ENCODE measurements at regions not wholly inside any gene's neighbourhood (a gene's known extent, or its start where the extent isn't known, plus 50 kb on each side); places are given as distances from the start of the nearest gene placed in this dataset.

DNA sequence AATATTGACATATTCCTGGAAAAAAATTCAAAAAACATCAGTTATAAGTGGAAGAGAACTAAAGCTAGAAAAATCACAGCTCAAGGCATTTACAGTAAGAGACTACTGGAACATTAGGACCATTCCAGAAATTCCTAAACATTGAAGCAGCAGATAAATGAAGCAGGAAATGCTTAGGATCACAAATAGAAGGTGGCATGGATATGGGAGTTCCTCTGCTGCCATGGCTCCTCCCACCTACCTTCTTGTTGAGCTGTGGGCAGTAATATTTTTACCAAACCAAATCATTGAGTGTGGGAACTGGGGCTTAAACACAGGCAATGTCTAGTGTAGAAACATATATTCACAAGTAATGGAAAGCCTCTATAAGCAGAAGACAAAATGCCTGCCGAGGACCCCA, 292.8 kb downstream of the ANKRD7 start:
- Histone ChIP-seq H3K27me3 (no peaks in the 10 kb centered on the region), H3K27ac (no peak overlapping the region), H3K4me1 (no peaks in the 10 kb centered on the region), H3K4me3 (no peak overlapping the region), H3K9me3 (no peaks in the 10 kb centered on the region), H3K36me3 (no peaks in the 10 kb centered on the region)
- no peak for ATAC-seq
- intact Hi-C loops (cut with DNase I), result no loop called here
- no peak for DNase-seq
- TF ChIP-seq, protein P1, sequence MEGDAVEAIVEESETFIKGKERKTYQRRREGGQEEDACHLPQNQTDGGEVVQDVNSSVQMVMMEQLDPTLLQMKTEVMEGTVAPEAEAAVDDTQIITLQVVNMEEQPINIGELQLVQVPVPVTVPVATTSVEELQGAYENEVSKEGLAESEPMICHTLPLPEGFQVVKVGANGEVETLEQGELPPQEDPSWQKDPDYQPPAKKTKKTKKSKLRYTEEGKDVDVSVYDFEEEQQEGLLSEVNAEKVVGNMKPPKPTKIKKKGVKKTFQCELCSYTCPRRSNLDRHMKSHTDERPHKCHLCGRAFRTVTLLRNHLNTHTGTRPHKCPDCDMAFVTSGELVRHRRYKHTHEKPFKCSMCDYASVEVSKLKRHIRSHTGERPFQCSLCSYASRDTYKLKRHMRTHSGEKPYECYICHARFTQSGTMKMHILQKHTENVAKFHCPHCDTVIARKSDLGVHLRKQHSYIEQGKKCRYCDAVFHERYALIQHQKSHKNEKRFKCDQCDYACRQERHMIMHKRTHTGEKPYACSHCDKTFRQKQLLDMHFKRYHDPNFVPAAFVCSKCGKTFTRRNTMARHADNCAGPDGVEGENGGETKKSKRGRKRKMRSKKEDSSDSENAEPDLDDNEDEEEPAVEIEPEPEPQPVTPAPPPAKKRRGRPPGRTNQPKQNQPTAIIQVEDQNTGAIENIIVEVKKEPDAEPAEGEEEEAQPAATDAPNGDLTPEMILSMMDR (IDR thresholded peaks at IDR 0.05), result no peak

DNA sequence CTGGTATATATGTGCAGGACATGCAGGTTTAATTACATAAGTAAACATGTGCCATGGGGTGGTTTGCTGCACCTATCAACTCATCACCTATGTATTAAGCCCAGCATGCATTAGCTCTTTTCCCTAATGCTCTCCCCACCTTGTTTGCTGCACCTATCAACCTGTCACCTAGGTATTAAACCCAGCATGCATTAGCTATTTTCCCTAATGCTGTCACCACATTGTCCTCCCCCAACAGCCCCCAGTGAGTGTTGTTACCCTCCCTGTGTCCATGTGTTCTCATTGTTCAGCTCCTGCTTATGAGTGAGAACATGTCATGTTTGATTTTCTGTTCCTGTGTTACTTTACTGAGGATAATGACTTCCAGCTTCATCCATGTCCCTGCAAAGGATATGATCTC, 300.5 kb downstream of the ANKRD7 start:
- Histone ChIP-seq H3K4me1 (no peaks in the 10 kb centered on the region), H3K27ac (no peak overlapping the region), H3K27me3 (no peaks in the 10 kb centered on the region), H3K9me3 (no peaks in the 10 kb centered on the region), H3K36me3 (no peaks in the 10 kb centered on the region), H3K4me3 (no peak overlapping the region)
- DNase-seq (no peak), ATAC-seq (no peak)
- intact Hi-C loops (cut with DNase I), result no loop called here
- TF ChIP-seq, protein P1 (IDR thresholded peaks at IDR 0.05), result no peak

DNA sequence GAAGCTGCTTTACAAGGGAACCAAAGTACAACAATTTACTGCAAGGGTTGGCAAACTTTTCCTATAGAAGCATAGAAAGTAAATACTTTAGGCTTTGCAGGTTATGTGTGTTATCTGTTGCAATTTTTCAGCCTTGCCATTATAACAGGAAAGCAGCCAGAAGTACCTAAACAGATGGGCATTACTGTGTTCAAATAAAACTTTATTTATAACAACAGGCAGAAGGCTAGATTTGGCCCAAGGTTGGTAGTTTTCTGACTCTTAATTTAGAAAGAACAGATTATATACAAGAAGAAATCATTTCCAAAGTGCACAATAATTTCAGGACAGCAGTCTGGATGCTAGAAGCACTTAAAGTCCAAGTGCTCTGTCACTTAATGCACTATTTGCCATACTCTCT, 307.1 kb downstream of the ANKRD7 start:
- Histone ChIP-seq H3K36me3 (no peaks in the 10 kb centered on the region), H3K27ac (no peak overlapping the region), H3K4me3 (no peak overlapping the region), H3K27me3 (no peaks in the 10 kb centered on the region), H3K9me3 (no peaks in the 10 kb centered on the region), H3K4me1 (no peaks in the 10 kb centered on the region)
- ATAC-seq, result no peak
- DNase-seq, result no peak
- intact Hi-C loops (cut with DNase I), result no loop called here
- TF ChIP-seq, protein P1 (IDR thresholded peaks at IDR 0.05), result no peak

DNA sequence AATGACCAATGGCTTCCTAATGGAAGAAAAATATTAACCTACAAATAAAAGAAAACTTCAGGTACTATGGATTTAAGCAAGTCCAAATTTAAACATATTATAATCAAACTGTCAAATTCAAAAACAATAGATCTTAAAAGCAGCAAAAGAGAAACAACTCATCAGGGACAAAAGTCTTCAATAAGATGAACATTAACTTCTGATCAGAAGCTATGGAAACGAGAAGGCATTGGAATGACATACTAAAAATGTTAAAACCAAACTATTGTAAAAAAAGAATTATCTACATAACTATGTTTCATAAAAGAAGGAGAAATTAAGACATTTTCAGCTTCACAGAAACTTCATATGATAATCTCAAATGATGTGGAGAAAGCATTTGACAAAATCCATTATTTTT, 334.7 kb downstream of the ANKRD7 start:
- Histone ChIP-seq H3K4me3 (no peak overlapping the region), H3K4me1 (no peaks in the 10 kb centered on the region), H3K9me3 (peaks cover 0 to 5% of the 10 kb centered on the region in 2 donors), H3K27ac (no peak overlapping the region), H3K27me3 (no peaks in the 10 kb centered on the region), H3K36me3 (no peaks in the 10 kb centered on the region)
- intact Hi-C loops (cut with DNase I), result no loop called here
- TF ChIP-seq, protein P1 (IDR thresholded peaks at IDR 0.05), result no peak
- ATAC-seq (no peak), DNase-seq (no peak)

DNA sequence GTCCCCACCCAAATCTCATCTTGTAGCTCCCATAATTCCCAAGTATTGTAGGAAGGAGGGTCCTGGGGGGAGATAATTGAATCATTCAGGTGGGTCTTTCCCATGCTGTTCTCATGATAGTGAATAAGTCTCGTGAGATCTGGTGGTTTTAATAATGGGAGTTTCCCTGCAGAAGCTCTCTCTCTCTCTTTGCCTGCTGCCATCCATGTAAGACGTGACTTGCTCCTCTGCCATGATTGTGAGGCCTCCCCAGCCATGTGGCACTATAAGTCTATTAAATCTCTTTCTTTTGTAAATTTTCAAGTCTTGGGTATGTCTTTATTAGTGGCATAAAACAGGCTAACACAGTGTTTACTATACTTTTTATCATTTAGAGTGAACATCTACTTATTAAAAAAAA, 338.8 kb downstream of the ANKRD7 start:
- no peak for ATAC-seq
- TF ChIP-seq, protein P1 (IDR thresholded peaks at IDR 0.05), result no peak
- intact Hi-C loops (cut with DNase I), result no loop called here

More for the DNA sequence above, 338.8 kb downstream of the ANKRD7 start:
- DNase-seq, result no peak
- Histone ChIP-seq H3K36me3 (no peaks in the 10 kb centered on the region), H3K27ac (no peak overlapping the region), H3K9me3 (peaks cover 0 to 3% of the 10 kb centered on the region in 2 donors), H3K4me1 (no peaks in the 10 kb centered on the region), H3K27me3 (no peaks in the 10 kb centered on the region), H3K4me3 (no peak overlapping the region)
